Activated B cell treated with CpG ODN at 0.5 μM for 24 hours (primary cell): ENCODE measurements at regions not wholly inside any gene's neighbourhood (a gene's known extent, or its start where the extent isn't known, plus 50 kb on each side); places are given as distances from the start of the nearest gene placed in this dataset.

Source experiments
- ATAC-seq: fragments of 200-7000 bp; cut with Tn5 transposase; one replicate; pipeline ENCODE4 v1.10.0; 2021; ENCODE audit warnings: low read depth, mild to moderate bottlenecking, moderate library complexity
- CTCF ChIA-PET: fragments of 350-600 bp; sonication (Branson Sonifier 250); formaldehyde crosslinking; loops from one replicate; lab custom pipeline; 2021; ENCODE audit warnings: antibody characterized with exemption; lab: Charles Lee
- POLR2A ChIA-PET: fragments of 350-600 bp; sonication (Branson Sonifier 250); formaldehyde crosslinking; loops from one replicate; lab custom pipeline; 2021; ENCODE audit warnings: antibody characterized with exemption; lab: Charles Lee
- DNase-seq: peaks from one replicate; pipeline ENCODE4 v3.0.0; 2022
- H3K27ac Mint-ChIP-seq: one replicate; pipeline ENCODE4 v1.8.0; 2020; ENCODE audit warnings: mixed read lengths
- H3K27me3 Mint-ChIP-seq: one replicate; pipeline ENCODE4 v1.8.0; 2021; ENCODE audit warnings: mixed read lengths
- H3K36me3 Mint-ChIP-seq: one replicate; pipeline ENCODE4 v1.8.0; 2021; ENCODE audit warnings: low read depth, mixed read lengths
- H3K4me1 Mint-ChIP-seq: one replicate; pipeline ENCODE4 v1.8.0; 2021; ENCODE audit warnings: mixed read lengths
- H3K4me3 Mint-ChIP-seq: one replicate; pipeline ENCODE4 v1.8.0; 2020; ENCODE audit warnings: mild to moderate bottlenecking, mixed read lengths
- H3K9me3 Mint-ChIP-seq: one replicate; pipeline ENCODE4 v1.8.0; 2020; ENCODE audit warnings: mixed read lengths
- intact Hi-C: fragments of 100-400 bp; cut with micrococcal nuclease; formaldehyde crosslinking; loops from one replicate; pipeline ENCODE4 v1.15.1; 2024
- TF ChIP-seq, protein P1 (sequence below): fragments of 200-600 bp; IDR thresholded peaks from one replicate; pipeline ENCODE4 v1.8.0; 2022; ENCODE audit warnings: antibody characterized with exemption, mild to moderate bottlenecking

DNA sequence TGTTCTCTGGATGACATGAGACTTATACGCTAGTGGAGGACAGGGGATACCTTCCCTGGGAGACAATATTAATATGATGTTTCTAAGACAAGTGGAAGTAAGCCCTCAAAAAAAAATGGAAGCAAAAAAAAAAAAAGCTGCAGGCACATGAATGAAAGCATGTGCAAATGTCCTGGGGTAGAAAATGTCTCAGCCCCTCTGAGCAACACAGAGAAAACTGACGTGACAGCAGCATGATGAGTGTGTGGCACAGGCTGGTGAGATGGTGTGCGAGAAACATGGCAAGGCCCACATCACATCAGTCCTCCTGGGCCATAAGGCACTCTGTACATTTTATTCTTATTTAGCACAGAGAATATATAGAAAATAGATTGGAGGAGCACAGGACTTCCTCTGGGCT lies 254.7 kb upstream of the PFKP start:
- intact Hi-C loops, result no loop called here
- H3K4me1 Mint-ChIP-seq, result no peaks in the 10 kb centered on the region
- POLR2A ChIA-PET, result no interaction called here
- H3K36me3 Mint-ChIP-seq, result no peaks in the 10 kb centered on the region
- H3K27me3 Mint-ChIP-seq, result no peaks in the 10 kb centered on the region
- H3K9me3 Mint-ChIP-seq, result peaks cover 11% of the 10 kb centered on the region
- no peak overlapping the region for H3K27ac Mint-ChIP-seq
- H3K4me3 Mint-ChIP-seq, result no peak overlapping the region
- DNase-seq, result no peak
- CTCF ChIA-PET, result no interaction called here
- no peak for ATAC-seq
- TF ChIP-seq, protein P1, sequence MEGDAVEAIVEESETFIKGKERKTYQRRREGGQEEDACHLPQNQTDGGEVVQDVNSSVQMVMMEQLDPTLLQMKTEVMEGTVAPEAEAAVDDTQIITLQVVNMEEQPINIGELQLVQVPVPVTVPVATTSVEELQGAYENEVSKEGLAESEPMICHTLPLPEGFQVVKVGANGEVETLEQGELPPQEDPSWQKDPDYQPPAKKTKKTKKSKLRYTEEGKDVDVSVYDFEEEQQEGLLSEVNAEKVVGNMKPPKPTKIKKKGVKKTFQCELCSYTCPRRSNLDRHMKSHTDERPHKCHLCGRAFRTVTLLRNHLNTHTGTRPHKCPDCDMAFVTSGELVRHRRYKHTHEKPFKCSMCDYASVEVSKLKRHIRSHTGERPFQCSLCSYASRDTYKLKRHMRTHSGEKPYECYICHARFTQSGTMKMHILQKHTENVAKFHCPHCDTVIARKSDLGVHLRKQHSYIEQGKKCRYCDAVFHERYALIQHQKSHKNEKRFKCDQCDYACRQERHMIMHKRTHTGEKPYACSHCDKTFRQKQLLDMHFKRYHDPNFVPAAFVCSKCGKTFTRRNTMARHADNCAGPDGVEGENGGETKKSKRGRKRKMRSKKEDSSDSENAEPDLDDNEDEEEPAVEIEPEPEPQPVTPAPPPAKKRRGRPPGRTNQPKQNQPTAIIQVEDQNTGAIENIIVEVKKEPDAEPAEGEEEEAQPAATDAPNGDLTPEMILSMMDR, result no peak

DNA sequence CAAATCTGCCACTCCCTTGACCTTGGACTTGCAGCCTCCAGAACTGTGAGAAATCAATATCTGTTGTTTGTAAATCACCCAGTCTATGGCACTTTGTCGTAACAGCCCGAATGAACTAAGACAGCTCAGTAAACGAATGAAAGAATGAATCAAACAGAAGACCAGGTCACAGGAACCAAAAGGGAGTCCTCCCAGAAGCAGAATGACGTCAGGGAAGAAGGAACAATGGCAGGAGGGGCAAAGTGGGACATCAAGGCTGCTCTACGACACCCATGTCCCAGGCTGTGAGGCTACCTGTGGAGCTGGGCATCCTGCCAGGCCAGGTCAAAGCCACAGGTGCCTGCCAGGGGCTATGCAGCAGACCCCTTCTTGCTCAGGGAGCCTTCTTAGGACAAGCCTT lies 267.2 kb upstream of the PFKP start:
- TF ChIP-seq, protein P1, result no peak
- H3K9me3 Mint-ChIP-seq, result no peaks in the 10 kb centered on the region
- H3K27me3 Mint-ChIP-seq, result peaks cover 11% of the 10 kb centered on the region
- DNase-seq (no peak), ATAC-seq (no peak)
- POLR2A ChIA-PET, result no interaction called here
- CTCF ChIA-PET, result no interaction called here
- intact Hi-C loops, result no loop called here
- H3K36me3 Mint-ChIP-seq, result no peaks in the 10 kb centered on the region
- H3K4me1 Mint-ChIP-seq, result no peaks in the 10 kb centered on the region
- no peak overlapping the region for H3K27ac Mint-ChIP-seq
- no peak overlapping the region for H3K4me3 Mint-ChIP-seq

DNA sequence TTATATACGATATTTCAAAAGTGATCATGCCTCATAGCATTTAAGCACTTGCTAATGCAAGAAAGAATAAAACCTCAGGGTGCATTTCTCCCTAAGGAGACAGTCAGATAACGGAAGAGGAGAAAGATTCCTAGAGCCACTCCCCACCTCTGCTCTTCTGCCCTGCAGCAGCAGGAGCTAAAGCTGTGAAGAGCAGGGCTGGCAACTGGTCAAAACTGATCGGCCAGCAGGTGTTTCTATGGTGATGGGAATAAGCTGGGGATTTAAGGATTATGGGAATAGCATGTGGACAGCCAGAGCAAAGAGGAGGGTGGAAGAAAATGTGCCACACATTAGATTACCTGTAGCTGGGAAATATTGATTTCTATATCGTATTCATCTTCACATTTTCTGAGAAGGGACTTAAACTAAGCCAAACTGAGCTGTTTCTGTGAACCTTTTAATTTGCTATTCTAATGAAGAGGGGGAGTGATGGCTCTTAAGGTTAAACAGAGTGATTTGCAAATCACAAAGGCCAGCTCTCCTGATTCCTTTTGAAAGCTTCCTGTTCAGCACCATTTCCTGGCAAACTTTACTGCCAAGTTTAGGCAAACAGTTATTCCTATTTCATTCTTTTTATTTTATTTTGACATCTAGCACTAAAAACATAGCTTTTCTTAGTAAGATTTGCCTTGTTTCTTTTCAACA lies 268.9 kb upstream of the PFKP start:
- CTCF ChIA-PET, result interaction anchor here (0.6 kb wide), 1 partner anchor 1554 kb away, joined by 3 read pairs; no protein-coding TSS in a partner anchor
- H3K27me3 Mint-ChIP-seq, result peaks cover 8% of the 10 kb centered on the region
- H3K36me3 Mint-ChIP-seq, result no peaks in the 10 kb centered on the region
- TF ChIP-seq, protein P1, result no peak
- H3K27ac Mint-ChIP-seq, result no peak overlapping the region
- peaks cover 3% of the 10 kb centered on the region for H3K9me3 Mint-ChIP-seq
- no peak for ATAC-seq
- no peak for DNase-seq
- POLR2A ChIA-PET, result no interaction called here
- H3K4me3 Mint-ChIP-seq, result no peak overlapping the region
- intact Hi-C loops, result no loop called here
- H3K4me1 Mint-ChIP-seq, result no peaks in the 10 kb centered on the region

DNA sequence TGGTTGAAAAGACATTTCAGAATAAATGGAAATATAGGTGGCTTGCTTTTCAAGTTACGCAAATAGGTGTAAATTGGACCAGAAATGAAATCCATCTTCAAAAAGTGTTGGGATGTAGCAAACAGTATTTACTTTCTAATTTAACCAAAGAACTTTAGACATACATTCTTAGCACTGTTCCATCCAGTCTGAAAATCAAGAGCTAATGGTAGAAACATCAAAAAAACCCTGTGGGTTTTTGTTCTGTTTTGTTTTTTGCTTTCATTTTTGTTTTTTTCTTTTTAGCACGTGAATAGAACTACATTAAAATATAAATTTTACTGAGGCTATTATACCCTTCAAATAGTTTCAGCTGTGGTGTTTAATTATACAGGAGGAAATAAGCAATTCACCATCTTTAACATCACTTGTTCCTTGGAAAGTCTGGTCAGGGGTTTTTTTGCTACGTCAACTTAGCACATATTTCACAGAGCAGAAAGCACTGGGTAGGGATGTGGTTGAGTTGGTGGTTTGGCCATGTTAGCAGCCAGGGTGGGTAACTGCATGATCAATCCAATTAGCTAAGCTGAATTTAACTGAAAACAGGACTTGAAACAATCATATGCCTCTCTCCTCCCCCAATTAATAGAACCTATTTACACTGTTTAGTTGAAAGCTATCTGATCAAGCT lies 275.4 kb upstream of the PFKP start:
- ChIA-PET POLR2A (no interaction called here), CTCF (no interaction called here)
- Mint-ChIP-seq H3K27ac (no peak overlapping the region), H3K4me3 (no peak overlapping the region), H3K27me3 (no peaks in the 10 kb centered on the region), H3K4me1 (no peaks in the 10 kb centered on the region), H3K36me3 (no peaks in the 10 kb centered on the region), H3K9me3 (peaks cover 3% of the 10 kb centered on the region)
- no peak for ATAC-seq
- TF ChIP-seq, protein P1, result no peak
- no peak for DNase-seq
- intact Hi-C loops, result no loop called here

DNA sequence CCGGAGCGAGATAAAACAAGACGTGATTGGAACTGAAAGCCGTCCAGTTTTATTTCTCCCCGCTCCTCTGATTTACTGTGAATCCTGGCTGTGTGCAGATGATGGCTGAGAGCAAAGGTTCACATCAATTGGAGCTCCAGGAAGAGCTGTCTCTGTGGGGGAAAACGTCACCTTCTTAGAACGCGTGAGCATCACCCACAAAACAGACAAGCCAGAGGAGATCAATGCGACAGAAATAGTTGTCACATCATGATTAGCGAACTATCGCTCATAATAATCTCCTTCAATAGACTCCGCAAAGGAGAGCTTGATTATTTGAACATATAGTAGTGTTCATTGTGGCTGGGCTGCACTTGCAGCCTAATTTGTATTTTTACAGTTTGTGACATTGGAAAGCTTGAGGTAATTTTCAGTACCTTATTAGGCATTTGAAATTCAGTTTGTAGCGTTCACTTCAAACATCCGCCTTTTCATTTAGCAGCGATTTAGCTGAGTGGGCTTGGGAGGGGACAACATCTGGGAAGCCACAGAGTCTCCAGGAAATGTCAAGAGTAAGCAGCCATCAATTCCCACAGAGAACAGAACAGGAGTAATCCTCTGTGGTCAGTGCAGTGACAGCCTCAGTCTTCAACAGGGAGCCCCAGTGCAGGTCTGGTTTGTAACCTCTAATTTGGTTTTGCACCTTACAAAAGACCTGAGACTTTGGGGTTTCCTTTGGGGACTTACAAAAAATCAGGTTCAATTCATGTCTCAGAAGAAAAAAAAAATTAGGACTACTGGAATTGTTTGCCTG lies 276.8 kb upstream of the PFKP start:
- intact Hi-C loops, result no loop called here
- peaks cover 3% of the 10 kb centered on the region for H3K9me3 Mint-ChIP-seq
- ChIA-PET POLR2A (no interaction called here), CTCF (no interaction called here)
- no peaks in the 10 kb centered on the region for H3K36me3 Mint-ChIP-seq
- TF ChIP-seq, protein P1, result no peak
- H3K4me3 Mint-ChIP-seq, result no peak overlapping the region
- ATAC-seq (no peak), DNase-seq (no peak)
- H3K27me3 Mint-ChIP-seq, result no peaks in the 10 kb centered on the region
- H3K4me1 Mint-ChIP-seq, result no peaks in the 10 kb centered on the region
- H3K27ac Mint-ChIP-seq, result no peak overlapping the region
